ENCODE measurements at regions not wholly inside any gene's neighbourhood (a gene's known extent, or its start where the extent isn't known, plus 50 kb on each side); places are given as distances from the start of the nearest gene placed in this dataset.

DNA sequence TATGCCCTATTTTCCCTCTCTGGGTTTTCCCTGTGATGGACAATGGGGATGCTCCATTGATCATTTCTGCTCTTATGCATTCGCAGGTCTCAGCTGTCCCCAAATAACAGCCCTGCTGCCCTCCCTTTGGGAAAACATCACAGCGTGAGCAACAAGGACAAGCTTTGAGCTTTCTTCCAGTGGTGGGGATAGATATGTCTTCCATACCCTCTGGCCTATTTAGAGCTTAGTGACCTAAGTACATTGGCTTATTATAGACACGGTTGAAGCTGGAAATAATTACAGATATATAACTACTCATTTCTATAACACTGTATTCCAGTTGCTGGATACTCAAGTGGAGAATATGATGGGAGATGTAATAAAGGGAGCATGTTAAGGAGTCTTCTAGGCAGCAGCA, 304.3 kb upstream of the MGAT5 start:
- H3K9ac ChIP-seq (replicated peaks in 1 of 4; ENCODE audit: extremely low read depth in 1 of 4, low read depth in 3 of 4, low read length in 3 of 4) = no peak overlapping the region
- no peak overlapping the region for H2AFZ ChIP-seq (ENCODE audit: low read length)
- H4K8ac ChIP-seq (ENCODE audit: extremely low read depth, insufficient read depth, low read length) = no peak overlapping the region
- no peak overlapping the region for H3K56ac ChIP-seq (replicated peaks; ENCODE audit: insufficient read length, low read depth, low read length)
- H2BK5ac ChIP-seq (ENCODE audit: low read depth, low read length) = no peak overlapping the region
- H4K91ac ChIP-seq (replicated peaks; ENCODE audit: insufficient read length, low read length) = no peak overlapping the region
- no peak overlapping the region for H3K14ac ChIP-seq (ENCODE audit: insufficient read length)
- no peak overlapping the region for H2BK20ac ChIP-seq (ENCODE audit: low read length)
- no peak overlapping the region for H3K4me3 ChIP-seq (ENCODE audit: extremely low read depth in 1 of 4, insufficient read depth in 2 of 4, low read depth in 3 of 4, low read length in 4 of 4)
- H4K20me1 ChIP-seq (replicated peaks in 1 of 2; ENCODE audit: control insufficient read depth in 1 of 2, insufficient read depth in 2 of 2, low read length in 2 of 2) = no peaks in the 10 kb centered on the region
- H3K79me1 ChIP-seq (ENCODE audit: low read depth, low read length) = no peaks in the 10 kb centered on the region
- FAIRE-seq (no peak), DNase-seq (ENCODE audit: low read depth in 1 of 2, low spot score in 2 of 2) (no peak)
- H3K23me2 ChIP-seq (ENCODE audit: low read depth, low read length) = no peaks in the 10 kb centered on the region
- H4K5ac ChIP-seq (ENCODE audit: insufficient read length, low read depth, low read length) = no peak overlapping the region
- H3K23ac ChIP-seq (ENCODE audit: insufficient read length) = no peak overlapping the region
- no peak overlapping the region for H2AK5ac ChIP-seq (ENCODE audit: low read depth, low read length)
- 96% methylated on average over 3 of the region's 3 CpGs; no CpG with 5 or more reads in 1 of the 2 experiments for WGBS, 2 experiments (ENCODE audit: extremely low coverage in 1 of 2, insufficient coverage in 1 of 2, insufficient read length in 1 of 2, insufficient replicate concordance in 2 of 2, low coverage in 1 of 2, low lambda C conversion rate in 2 of 2, missing lambda C conversion rate in 1 of 2)
- CTCF ChIA-PET (ENCODE audit: partially characterized antibody) = interaction anchor here (1.2 to 1.7 kb wide), 2 partner anchors 9 to 13 kb away, joined by 5 read pairs; no protein-coding TSS in a partner anchor
- POLR2A ChIA-PET (ENCODE audit: partially characterized antibody) = no interaction called here
- H3K36me3 ChIP-seq (ENCODE audit: control insufficient read depth in 2 of 4, insufficient read depth in 4 of 4, low read length in 3 of 4) = no peaks in the 10 kb centered on the region
- H2BK15ac ChIP-seq (ENCODE audit: low read length) = no peak overlapping the region
- H3K9me3 ChIP-seq (ENCODE audit: insufficient read depth in 2 of 2, low read depth in 1 of 2, low read length in 1 of 2) = no peaks in the 10 kb centered on the region; a peak in 1 of 4 replicates
- H3K27ac ChIP-seq (ENCODE audit: low read depth, low read length) = no peak overlapping the region
- H3K18ac ChIP-seq (ENCODE audit: extremely low read depth, low read length) = no peak overlapping the region
- no peak overlapping the region for H3K4me2 ChIP-seq (ENCODE audit: insufficient read depth in 1 of 2, low read depth in 2 of 2, low read length in 2 of 2)
- H3K4me1 ChIP-seq (replicated peaks in 1 of 4; ENCODE audit: control insufficient read depth in 3 of 4, insufficient read depth in 4 of 4, low read length in 3 of 4) = no peaks in the 10 kb centered on the region
- no peak overlapping the region for H2BK120ac ChIP-seq (replicated peaks; ENCODE audit: low read depth, low read length)
- no peak overlapping the region for H2BK12ac ChIP-seq (ENCODE audit: low read depth, low read length)
- TF ChIP-seq CBX8 (IDR thresholded peaks at IDR 0.05; ENCODE audit: borderline replicate concordance, low read depth, low read length) = no peak
- no peak for TF ChIP-seq JUND (IDR thresholded peaks at IDR 0.05; ENCODE audit: low read length)
- TF ChIP-seq POLR2AphosphoS5 (IDR thresholded peaks at IDR 0.05; ENCODE audit: low read depth, low read length) = no peak
- TF ChIP-seq CBX5 (IDR thresholded peaks at IDR 0.05; ENCODE audit: low read depth, low read length) = no peak
- TF ChIP-seq SP1 (IDR thresholded peaks at IDR 0.05; ENCODE audit: low read depth, low read length) = no peak
- no peak for TF ChIP-seq CTBP2 (IDR thresholded peaks at IDR 0.05; ENCODE audit: borderline replicate concordance, insufficient read depth, insufficient read length, low read length)
- TF ChIP-seq EGR1 (IDR thresholded peaks at IDR 0.05; ENCODE audit: borderline replicate concordance, low read depth, low read length) = no peak
- no peaks in the 10 kb centered on the region for H3K27me3 ChIP-seq (replicated peaks in 1 of 4; ENCODE audit: control insufficient read depth in 3 of 4, extremely low read depth in 1 of 4, insufficient read depth in 3 of 4, low read length in 3 of 4)
- H3K4ac ChIP-seq (replicated peaks; ENCODE audit: insufficient read length, low read depth, low read length) = no peak overlapping the region
- H3K79me2 ChIP-seq (ENCODE audit: control insufficient read depth in 1 of 2, insufficient read depth in 2 of 2, low read length in 2 of 2) = no peaks in the 10 kb centered on the region

All from H1 (cell line).